COLO829 (cell line): ENCODE measurements at regions not wholly inside any gene's neighbourhood (a gene's known extent, or its start where the extent isn't known, plus 50 kb on each side); places are given as distances from the start of the nearest gene placed in this dataset.
"Not testable (repeated sequence)": the region's sequence is repeated elsewhere in the genome, so short reads cannot be mapped to it uniquely, and the experiment has no call there.

ENCODE experiments used
- DNase-seq: peaks from one replicate; pipeline ENCODE4 v3.0.0; 2012; ENCODE audit warnings: low spot score

GRCh38 chr2:44086629-44087028 lies 82.0 kb upstream of the PPM1B start:
- no peak for DNase-seq

DNA sequence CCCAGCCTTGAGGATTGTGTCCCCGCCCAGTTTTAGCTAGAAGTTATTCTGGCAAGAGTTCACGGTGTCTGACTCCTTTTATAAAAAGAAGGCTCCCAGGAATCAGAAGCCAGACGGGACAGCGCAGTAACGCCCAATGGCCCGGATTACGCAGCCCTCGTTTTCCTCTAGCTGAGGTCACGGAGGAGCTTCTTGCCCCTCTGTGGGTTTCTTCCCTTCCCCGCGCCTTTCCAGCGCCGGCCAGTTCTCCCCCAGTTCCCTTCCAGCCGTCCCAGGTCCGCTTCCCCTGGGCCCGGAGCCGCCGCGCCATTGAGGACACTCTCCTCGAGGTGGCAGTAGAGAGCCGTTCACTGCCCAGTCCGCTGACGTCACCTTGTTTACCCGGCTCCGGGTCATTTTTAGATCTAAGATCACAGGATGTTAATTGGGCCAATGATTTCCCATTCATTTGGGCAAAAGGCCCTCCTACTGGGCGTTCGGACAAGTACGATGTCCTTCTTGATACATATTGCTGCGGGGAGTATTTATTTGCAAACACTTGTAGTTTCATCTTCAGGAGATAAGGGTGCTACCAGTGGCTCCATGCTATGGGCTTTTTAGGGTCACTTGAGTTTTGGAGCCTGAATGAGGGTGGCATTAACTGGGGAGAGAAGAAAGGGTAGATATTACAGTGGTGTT lies 81.5 kb upstream of the PPM1B start:
- peak; percentile 62 for DNase-seq

- no peak for DNase-seq
Measured at GRCh38 chr2:44087714-44088092, 81.0 kb upstream of the PPM1B start.

- not testable (repeated sequence) for DNase-seq
Measured at GRCh38 chr2:44092519-44092918, 76.2 kb upstream of the PPM1B start.

DNA sequence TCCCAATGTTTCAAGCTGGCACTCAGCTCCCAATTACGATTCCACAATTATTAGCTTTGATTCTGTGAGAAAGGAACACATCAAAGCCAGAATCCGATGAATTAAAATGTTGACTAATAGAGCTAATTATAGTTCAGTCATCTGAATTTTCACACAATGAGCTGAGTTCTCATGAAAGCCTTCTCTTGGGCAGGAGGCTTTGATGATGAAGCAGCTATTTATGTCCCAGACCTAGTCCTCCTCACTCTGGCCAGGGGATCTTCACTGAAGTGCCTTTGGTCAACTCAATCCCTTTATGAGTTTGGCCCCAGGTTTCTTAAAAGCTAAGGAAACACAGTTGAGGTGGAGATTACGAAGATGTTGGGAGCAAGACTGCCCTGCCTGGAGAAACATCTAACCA lies 74.7 kb upstream of the PPM1B start:
- DNase-seq = no peak

DNA sequence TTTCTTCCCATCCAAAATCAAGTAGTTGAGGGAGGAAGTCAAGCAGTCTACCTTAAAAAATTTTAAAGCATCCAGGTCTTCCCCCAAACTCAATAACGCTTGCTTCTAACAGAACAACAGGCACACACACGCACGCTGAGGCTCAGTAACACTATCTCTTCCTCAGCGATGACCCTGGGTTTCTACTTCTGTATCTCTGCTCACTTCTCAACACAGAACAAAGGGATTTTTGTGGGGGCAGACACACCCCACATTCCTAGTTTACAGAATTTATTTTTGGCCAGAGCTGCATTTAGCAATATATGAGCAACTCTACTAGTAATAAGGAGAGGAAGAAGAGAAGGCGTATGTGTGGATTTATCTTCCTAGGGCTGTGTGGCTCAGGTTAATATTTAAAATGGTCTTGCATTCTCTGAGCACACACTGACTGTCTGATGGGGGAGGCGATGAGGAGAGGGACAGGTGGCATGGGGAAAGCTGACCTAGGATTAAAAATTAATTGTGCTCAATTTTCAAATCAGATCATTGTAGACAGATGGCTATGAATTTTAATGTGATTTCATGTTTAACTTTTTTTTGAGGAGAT lies 71.3 kb upstream of the PPM1B start:
- DNase-seq = no peak

GRCh38 chr2:44098050-44098449 lies 70.6 kb upstream of the PPM1B start:
- no peak for DNase-seq

DNA sequence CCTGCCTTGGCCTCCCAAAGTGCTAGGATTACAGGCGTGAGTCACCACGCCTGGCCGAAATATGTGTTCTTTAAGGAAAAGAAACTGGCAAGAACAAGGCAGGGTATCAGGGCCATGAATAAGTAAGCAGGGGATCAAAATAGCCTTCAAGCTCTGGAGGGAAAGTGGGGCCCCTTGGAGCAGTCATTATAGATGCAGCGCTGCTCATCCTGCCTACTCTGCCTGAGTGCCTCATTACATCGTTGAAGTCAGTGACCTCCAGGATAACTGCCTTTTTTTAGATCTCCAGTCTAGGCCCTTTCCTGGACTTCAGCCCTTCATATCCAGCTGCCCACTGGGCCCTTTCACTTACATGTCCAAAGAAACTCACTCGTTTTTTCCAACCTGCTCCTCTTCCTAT lies 69.8 kb upstream of the PPM1B start:
- no peak for DNase-seq

DNA sequence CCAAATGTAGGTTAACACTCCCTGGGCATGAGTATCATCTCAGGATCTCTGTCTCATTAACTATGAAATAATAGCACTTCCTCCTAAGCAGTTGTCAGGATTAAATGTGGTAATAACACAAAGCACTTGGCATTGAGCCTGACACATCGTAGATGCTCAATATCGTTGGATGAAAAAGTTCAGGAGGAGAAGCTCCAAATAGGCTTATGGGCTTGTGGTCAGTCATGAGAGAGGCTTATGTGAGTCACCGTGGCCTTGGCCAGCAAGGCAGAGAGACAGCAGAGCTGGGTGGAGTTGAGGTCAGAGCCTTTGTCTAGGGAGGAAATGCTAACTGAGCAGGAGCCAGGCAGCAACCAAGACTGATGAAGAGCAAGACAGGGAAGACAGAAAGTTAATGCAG lies 68.3 kb upstream of the PPM1B start:
- DNase-seq = peak; percentile 50

DNA sequence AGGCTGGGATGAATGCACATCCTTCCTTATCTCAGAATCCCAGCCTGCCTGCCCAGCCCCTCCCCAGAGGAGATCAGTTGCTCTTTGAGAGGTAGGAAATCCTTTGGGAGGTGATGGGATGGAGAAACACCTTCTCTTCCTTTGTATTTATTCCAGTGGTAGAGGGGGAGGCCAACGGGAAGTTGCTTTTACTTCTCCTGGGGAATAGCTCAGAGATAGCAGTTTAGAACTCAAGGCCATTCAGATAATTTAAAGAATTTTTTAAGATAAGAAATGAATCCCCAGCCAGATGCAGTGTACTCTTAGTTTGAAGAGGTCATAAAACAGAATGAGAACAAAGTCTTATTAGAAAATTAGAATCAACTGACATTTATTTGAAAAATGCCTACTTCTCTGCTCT lies 67.4 kb upstream of the PPM1B start:
- DNase-seq = no peak

GRCh38 chr2:44102790-44103562 lies 65.7 kb upstream of the PPM1B start:
- DNase-seq = no peak

DNA sequence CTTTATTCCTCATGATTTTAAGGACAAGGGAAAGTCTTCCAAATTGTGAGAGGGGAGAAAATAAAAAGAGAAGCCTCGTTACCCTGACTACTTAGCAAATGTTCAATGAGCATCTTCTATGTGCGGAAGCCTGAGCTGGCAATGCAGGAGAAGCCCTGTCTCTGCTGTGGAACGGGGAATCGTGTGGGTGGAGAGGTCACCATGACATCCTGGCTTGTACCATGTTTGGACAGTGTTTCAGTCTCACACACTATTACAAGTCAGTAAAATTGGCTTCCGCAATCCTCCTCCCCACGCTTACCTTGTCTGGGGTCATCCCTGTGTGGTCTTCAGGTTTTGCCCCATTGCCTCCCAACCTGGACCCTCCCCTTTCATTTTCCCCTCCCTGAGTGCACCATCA lies 65.0 kb upstream of the PPM1B start:
- no peak for DNase-seq

DNA sequence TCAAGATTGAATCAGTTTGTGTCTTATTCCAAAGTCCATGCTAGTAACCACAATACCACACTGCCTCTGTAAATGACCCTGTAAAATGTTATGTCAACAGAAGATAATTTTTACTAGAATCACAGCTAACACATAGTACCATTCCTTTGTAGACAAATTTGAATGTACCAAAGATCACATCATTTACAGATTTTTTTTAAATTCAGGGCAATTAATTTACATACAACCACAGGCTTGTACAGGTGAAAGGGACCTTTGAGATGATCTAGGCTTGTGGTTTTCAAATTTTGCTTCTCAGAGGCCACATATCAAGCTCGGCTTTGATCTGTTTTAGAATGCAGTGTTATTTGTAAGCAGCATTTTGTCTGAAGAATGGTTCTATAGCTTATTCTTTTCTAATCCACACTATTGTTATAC lies 63.8 kb upstream of the PPM1B start:
- DNase-seq = no peak

DNA sequence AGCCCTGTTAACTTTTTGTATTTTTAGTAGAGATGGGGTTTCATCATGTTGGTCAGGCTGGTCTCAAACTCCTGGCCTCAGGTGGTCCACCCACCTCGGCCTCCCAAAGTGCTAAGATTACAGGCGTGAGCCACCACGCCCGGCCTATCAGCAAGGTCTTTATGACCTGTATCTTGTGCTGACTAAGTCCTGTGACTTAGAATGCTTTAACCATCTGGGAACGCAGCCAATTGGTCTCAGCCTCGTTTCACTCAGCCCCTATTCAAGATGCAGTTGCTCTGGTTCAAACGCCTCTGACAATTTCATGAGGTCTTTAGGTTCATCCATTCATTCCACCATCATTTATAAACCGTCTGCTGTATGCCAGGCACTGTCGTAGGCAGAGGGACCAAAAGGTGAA lies 62.2 kb upstream of the PPM1B start:
- DNase-seq = not testable (repeated sequence)

DNA sequence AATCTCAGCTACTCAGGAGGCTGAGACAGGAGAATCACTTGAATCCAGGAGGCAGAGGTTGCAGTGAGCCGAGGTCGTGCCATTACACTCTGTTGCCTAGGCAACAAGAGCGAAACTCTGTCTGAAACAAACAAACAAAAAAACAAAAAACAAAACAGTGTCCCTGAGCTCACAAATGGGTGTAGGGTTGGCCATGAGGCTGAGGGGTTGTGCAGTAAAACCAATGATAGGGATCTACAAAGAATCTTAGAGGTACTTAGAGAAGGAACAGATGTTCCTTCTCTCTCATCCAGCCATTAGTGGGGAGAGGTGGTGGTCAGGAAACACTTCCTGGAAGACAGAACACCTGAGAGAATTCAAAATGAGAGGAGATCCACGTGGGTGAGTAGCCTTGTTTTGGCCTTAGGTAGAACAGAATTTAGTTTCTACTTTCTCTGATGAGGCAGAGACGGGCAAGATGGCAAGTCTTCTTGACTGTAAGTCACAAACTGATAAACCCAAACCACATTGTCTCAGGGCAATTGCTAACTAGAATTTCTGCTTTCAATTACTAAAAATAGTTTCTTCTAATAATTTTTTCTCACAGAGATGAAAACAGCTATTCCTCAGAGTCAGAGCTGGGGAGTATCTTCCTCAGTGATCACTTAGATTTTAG lies 61.5 kb upstream of the PPM1B start:
- no peak for DNase-seq

DNA sequence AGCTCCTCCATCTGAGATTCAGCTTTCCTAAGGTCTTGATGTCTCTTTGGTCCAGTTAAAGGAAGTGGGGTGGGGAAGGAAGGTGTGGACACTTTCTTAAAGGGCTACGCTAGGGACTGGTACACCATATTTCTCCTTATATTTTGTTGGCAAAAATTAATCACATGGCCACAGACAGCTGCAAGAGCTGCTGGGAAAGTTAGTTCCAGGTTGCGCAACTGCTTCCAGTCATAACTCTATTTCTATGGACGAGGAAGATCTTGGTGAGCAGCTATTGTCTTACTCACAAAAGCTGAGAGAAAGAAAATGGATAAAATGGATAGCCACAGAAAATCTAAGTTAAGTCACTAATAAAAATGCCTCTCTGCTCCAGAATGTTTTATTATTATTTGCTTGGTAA lies 60.7 kb upstream of the PPM1B start:
- DNase-seq = no peak

DNA sequence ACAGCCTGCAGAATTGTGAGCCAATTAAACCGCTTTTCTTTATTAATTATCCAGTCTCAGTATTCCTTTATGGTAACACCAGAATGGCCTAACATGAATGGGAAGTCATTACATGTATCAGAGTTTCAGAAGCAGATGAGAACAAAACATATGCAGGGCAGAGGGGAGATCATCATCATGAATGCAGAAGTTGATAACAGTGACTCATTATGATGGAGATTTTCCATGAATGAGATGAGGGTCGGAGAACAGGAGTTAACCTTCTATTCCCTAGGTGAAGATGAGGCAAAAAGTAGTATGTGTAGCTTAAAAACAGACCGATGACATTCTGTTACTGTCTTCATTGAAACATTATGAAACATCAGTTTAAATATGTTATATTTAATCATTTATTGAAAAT lies 59.5 kb upstream of the PPM1B start:
- no peak for DNase-seq

GRCh38 chr2:44110444-44110843 lies 58.2 kb upstream of the PPM1B start:
- no peak for DNase-seq

DNA sequence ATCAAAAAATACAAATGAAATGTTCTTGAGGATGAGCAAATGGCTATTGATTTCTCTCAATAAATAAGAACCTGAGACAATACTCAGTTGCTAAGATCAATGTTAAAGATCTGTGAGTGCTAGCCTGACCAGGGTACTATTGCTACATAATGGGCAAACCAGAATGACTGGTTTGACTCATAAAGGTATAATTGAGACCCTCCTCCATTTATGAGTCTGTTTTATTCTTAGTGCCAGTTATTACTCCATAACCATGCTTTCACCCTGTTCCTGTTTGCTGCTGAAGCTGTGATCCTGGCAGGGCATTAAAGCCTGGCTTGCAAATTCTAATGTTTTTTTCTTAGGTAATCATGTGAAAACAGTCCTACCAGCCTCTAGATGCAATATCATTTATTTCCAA lies 56.6 kb upstream of the PPM1B start:
- DNase-seq = no peak

GRCh38 chr2:44116319-44116718 lies 52.4 kb upstream of the PPM1B start:
- no peak for DNase-seq

GRCh38 chr2:44118257-44118656 lies 50.4 kb upstream of the PPM1B start:
- DNase-seq = no peak
